NCI-H2029 treated with DMSO at 0.1 percent for 48 hours (cell line): ENCODE measurements at regions not wholly inside any gene's neighbourhood (a gene's known extent, or its start where the extent isn't known, plus 50 kb on each side); places are given as distances from the start of the nearest gene placed in this dataset.

Experiments
- DNase-seq: peaks from one replicate; lab custom pipeline; 2025; lab: John Stamatoyannopoulos, UW

DNA sequence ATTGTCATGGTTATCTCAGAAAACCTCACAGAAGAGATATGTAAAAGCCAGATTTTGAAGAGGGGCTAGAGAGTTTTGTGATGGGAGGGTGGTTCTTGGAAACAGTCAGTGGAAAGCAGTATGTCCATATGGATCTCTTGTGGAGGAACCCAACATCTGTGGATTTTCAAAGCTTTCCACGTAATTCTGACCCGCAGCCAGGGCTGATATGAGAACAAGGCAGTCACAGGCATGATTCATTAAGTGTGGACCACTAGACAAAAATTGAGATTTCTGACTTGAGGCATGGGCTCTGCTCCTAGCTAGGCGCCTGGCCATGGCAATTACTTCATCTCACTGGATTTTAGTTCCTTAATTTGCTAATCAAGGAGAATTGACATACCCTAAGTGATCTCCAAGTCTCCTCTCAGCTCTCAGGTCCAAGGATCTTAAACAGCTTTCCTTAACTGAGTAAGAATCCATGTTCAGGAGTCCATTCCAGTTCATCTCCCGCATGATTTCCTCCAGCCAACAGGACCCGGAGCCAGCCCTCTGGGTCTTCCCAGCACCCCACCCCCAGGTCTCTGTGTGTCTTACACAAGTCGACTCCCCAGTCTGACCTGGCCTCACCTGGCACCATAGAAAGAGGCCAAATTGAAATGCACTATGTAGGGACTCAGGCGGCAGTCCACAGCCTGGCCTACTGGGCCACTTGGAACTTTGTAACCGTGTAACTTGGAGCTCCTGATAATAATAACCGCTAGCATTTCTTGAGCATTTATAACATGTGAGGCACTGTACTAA lies 176.3 kb upstream of the PARP11 start:
- no peak for DNase-seq

GRCh38 chr12:4047421-4047820 lies 174.2 kb upstream of the PARP11 start:
- DNase-seq, result no peak

DNA sequence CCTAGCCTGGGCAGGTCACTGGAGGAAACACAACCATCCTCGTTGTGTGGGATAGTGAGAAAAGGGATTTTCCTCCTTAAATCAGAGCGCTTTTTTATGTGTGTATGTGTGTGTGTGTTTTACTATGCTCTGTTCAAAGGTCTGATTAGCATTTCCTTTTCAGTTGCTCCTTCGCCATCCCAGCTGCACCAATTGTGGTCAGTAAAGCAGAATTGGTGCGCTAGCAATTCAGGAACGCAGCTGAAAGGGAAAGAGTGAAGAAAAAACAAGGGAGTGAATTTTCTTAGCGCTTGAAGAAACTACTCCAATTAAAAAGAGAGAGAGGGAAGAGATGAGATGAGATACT lies 173.3 kb upstream of the PARP11 start:
- DNase-seq, result no peak

DNA sequence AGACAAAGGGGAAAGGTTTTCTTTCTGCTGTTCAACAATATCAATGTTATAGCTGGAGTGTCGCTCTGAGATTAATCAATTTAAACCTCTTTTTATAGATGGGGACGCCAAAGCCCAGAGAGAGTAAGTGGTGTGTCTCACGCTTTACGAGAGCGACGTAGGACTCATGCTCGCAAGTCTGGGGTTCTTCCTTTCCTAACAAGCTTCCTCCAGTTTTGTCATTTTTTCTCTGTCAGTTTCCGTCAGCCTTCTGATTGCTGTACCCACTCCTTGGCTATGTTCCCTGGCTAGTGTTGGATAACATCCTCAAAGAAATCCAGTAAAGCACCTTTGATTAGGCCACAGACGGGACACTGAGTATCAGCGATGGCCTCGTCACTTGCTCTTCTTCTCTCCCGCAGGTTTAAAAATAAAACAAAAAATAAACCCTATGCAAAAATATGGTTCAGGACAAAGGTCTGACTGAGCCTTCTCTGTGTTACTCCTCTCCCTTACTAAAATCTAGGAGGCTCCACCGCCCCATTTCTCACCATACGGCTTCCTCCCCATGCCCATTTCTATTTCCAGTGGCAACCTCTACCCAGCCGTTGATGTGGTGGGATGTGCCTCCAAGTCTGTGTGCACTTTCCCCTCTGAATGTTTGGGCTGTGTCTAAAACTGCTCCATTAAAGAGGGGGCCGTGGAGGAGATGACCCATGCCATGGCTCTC lies 172.7 kb upstream of the PARP11 start:
- DNase-seq, result no peak

GRCh38 chr12:4044736-4045730 lies 171.8 kb upstream of the PARP11 start:
- no peak for DNase-seq

DNA sequence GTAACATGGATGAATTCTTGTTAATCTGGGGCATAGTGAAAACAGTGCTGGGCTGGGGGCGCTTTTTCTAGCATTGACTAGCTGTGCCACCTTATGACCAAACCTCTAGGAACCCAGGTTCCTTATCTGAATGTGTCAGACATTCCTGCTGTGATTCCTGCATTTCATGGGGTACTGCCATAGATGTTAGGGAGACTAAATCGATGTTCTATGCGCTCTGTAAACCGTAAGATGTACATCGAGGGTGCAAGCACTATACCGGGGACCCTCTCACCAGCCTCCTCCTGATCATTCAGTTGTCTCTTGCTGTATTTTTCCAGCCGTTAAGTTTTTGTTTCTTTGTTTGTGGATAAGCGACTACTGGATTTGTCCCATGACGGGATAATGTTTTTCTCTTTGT lies 170.9 kb upstream of the PARP11 start:
- DNase-seq, result no peak

DNA sequence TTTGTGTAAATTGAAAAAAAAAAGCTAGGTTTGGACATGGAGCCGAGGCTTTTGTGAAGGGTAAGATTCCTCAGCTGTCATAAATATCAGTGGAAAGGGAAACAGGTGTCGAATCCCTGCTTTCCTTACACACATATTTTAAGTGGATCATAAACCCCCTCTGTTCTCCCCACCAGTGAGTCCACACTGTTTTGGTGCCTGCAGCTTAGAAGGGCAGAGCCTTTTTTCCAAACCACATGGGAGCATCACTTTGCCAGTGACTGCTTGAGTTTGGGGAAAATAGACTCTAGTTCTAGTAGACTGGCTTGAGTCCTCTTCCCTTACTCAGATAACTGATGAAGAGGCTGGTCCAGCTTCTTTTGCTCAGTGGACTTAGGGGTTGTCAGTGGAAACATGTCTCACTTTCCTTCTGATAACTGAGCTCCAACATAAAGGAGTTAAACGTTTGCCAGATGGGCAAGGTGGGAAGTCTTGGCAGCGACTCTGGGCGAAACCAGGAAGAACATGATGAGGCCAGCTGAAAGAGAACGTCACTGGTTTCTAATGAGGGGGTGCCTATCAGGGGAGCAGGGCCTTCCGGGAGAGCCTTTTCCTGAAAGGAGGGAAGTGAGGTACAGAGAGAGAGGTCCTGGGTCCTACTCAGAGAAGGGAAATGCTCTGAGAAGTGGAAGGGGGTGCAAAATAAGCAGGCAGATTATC lies 168.1 kb upstream of the PARP11 start:
- no peak for DNase-seq

DNA sequence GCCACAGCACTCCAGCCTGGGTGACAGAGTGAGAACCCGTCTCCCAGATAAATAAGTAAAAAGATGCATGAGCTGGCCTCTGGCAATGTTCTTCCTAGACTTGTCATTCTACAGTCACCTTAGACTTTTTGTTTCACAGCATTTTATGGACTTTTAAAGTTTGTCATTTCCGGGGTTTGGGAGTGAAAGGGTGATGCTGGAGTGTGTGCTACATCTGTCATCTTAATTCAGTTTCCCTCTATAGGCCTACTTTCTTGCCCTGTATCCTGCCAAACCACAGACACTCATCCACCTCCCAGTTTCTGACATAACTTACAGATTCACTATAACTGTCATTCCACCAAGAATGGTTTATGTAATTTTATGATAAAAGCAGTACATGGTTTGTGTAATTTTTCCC lies 166.7 kb upstream of the PARP11 start:
- no peak for DNase-seq

GRCh38 chr12:4037747-4038312 lies 164.6 kb upstream of the PARP11 start:
- DNase-seq, result no peak

DNA sequence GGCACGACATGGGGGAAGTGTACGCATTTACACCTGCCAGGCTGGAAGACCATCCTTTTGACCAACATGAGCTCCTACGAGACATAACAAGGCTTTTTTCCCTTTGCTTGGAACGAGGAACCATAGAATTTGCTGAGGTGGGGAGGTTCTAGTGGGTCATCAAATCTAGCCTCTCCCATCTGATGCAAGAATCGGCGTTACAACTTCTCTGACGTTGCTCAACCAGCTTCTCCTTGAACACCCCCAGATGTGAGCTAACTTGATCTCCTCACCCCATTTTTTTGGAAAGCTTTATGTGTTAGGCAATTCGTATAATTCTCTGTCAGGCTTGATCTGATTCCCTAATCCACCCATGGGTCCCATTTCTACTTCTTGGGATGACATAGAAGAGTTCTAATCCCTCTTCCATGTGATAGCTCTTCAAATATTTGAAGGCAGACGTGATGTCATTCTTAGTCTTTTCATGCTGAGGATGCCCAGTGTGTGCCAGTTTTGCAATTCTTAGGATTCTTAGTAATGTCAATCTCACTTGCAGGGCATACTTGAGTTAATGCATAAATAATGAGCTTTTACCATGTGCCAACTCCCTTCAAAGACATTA lies 163.6 kb upstream of the PARP11 start:
- DNase-seq, result no peak

GRCh38 chr12:4034921-4035320 lies 161.7 kb upstream of the PARP11 start:
- no peak for DNase-seq

GRCh38 chr12:4032924-4033615 lies 159.9 kb upstream of the PARP11 start:
- DNase-seq, result no peak

DNA sequence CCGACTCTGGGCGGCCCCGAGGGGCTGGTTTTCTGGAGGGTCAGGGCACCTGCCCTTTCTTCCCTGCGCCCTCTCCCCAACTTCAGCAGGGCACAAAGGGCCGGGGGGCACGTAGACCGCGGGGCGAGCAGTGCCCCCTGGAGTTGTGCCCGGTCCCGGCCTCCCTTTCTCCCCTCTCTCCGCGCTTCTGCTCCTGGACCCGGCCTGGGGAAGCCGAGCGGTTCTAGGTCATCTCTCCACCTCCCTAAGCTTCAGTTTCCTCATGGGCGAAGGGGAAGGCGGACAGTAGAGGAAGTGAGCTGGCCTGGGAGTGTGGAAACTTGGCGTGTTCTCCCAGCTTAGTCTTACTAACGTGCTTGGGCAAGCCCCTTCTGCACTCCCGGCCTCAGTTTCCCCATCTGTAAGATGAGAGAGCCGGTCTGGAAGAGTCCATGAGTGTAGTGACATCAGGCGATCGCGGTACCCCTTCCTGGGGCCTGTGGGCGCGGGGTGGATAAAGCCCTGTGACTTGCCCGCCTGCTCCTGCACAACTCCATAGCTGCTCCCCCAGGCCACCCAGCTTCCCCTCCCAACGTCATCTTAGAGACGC lies 158.6 kb upstream of the PARP11 start:
- DNase-seq, result no peak

GRCh38 chr12:4030929-4031702 lies 157.9 kb upstream of the PARP11 start:
- no peak for DNase-seq

- no peak for DNase-seq
Measured at GRCh38 chr12:4027412-4027811, 154.2 kb upstream of the PARP11 start.

- no peak for DNase-seq
Measured at GRCh38 chr12:4026517-4026916, 153.3 kb upstream of the PARP11 start.

DNA sequence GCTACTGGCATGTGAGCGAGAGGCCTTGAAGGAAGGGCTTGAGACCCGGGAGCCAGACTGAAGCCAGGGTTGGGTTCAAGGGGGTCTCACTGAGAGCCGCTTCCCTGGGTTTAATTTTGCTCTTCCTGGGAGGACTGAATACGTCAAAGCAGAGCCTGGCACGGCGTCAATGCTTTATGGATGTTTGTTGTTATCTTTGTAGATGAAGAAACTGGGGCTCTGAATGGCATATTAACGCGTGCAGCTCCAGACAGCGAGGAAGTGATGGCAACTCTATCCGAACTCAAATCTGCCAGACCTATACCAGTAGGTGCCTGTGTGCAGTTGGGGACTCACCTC lies 152.8 kb upstream of the PARP11 start:
- DNase-seq, result no peak

DNA sequence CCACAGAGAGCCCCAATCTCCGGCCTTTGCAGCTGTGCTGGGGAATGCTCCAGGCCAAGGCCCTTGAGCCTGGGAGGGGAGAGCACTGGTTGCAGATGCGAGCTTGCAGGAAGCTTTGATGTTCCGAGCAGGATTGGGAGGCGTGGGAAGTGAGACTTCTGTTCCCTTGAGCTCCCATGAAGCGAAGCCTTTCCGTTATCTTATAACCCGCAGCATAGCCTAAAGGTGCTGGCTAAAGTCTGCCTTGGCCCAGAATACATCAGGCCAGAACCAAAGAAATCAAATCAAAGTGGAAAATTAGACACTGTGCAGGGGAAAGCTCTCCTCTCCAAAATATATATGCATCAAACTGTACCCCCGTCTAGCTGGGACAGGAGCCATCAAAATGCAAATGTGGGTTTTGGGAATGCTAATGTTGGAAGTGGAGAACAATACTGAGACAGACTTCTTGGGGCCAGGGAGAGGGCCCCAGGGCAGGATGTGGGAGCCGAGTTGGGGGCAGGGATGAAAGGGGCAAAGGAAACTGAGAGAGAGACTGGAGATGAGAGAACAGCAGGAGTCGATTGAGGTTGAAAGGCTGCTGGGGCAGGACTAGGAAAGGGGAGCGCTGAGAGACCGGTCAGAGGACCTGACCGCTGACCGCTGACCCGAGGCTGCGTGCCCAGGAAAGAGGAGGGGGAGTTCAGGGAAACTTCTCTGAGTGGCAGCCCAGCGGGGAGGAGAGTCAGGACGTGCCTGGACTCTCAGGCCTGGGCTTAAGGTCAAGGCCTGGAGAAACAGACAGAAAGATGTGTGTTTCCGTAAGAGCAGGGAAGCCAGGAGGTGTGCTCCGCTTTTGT lies 152.2 kb upstream of the PARP11 start:
- DNase-seq, result no peak

- DNase-seq, result no peak
Measured at GRCh38 chr12:4024701-4025100, 151.5 kb upstream of the PARP11 start.
